GM12878 (cell line): ENCODE measurements at regions not wholly inside any gene's neighbourhood (a gene's known extent, or its start where the extent isn't known, plus 50 kb on each side); places are given as distances from the start of the nearest gene placed in this dataset.

Experiments
- ATAC-seq: fragments of 200-7000 bp; cut with Tn5 transposase; 3 replicates; pipeline ENCODE4 v1.9.1; 2020; ENCODE audit warnings: mild to moderate bottlenecking, moderate library complexity
- BruUV-seq: library from RNA; stranded (reverse); fragments of 400-500 nt; replicated peaks from 2 replicates; lab custom pipeline; 2021; lab: Mats Ljungman, UMichigan
- CTCF ChIA-PET: fragments of 300-600 bp; sonication (Branson Sonifier 250); formaldehyde crosslinking; extraction: SDS; loops from one replicate; lab custom pipeline; 2021; ENCODE audit warnings: inconsistent platforms; lab: Yijun Ruan, JAX
- POLR2A ChIA-PET: fragments of 350-600 bp; formaldehyde crosslinking; extraction: SDS; loops from one replicate; lab custom pipeline; 2021; ENCODE audit warnings: inconsistent platforms; lab: Charles Lee
- RAD21 ChIA-PET: fragments of 300-600 bp; sonication (Branson Sonifier 250); formaldehyde crosslinking; loops from one replicate; lab custom pipeline; 2023; ENCODE audit warnings: antibody characterized with exemption; ENCODE audit not compliant: unreplicated experiment; lab: Charles Lee
- SMC1A ChIA-PET: fragments of 300-600 bp; sonication (Branson Sonifier 250); formaldehyde crosslinking; loops from one replicate; lab custom pipeline; 2023; ENCODE audit not compliant: unreplicated experiment, uncharacterized antibody; lab: Charles Lee
- DNase-seq: peaks from one replicate; pipeline ENCODE4 v3.0.0-alpha.2; 2011; ENCODE audit warnings: low read depth, low spot score
- FAIRE-seq: peaks from 3 replicates; lab custom pipeline; 2011; peaks lifted over from hg19 to GRCh38; lab: Jason Lieb, UNC
- H2AFZ ChIP-seq: 2 replicates; pipeline ENCODE4 v1.6.0; 2011; ENCODE audit warnings: low read depth, low read length, control low read depth; ENCODE audit not compliant: control insufficient read depth
- H3K27ac ChIP-seq: 2 replicates; pipeline ENCODE4 v1.5.1; 2011; ENCODE audit warnings: control low read depth; ENCODE audit not compliant: control insufficient read depth, insufficient read depth
- H3K27me3 ChIP-seq, 2 experiments: replicated peaks in 1 of 2; 2 replicates each; pipeline versions ENCODE4 v1.6.0 to v1.6.1; 2011; ENCODE audit warnings: low read length in 1 of 2; ENCODE audit not compliant: control insufficient read depth in 2 of 2, insufficient read depth in 2 of 2
- H3K36me3 ChIP-seq, 2 experiments: 2 replicates each; pipeline ENCODE4 v1.5.1; 2011; ENCODE audit warnings: low read length in 1 of 2; ENCODE audit not compliant: control insufficient read depth in 2 of 2, insufficient read depth in 2 of 2
- H3K4me1 ChIP-seq: 2 replicates; pipeline ENCODE4 v1.6.1; 2011; ENCODE audit warnings: mild to moderate bottlenecking, low read length, moderate library complexity, mixed read lengths; ENCODE audit not compliant: control insufficient read depth, insufficient read depth
- H3K4me2 ChIP-seq: 2 replicates; pipeline ENCODE4 v1.6.0; 2011; ENCODE audit warnings: control low read depth; ENCODE audit not compliant: control insufficient read depth, insufficient read depth
- H3K4me3 ChIP-seq: fragments of 200-600 bp; sonication (generic); 2 replicates; pipeline ENCODE4 v1.5.1; 2016
- H3K79me2 ChIP-seq: 2 replicates; pipeline ENCODE4 v1.6.0; 2011; ENCODE audit warnings: low read length; ENCODE audit not compliant: control insufficient read depth, insufficient read depth
- H3K9ac ChIP-seq: 2 replicates; pipeline ENCODE4 v1.8.0; 2011; ENCODE audit warnings: low read length, control low read depth, mixed read lengths; ENCODE audit not compliant: control insufficient read depth, insufficient read depth
- H3K9me3 ChIP-seq: replicated peaks from 3 replicates; pipeline ENCODE4 v1.5.1; 2011; ENCODE audit warnings: mild to moderate bottlenecking, low read length; ENCODE audit not compliant: control insufficient read depth, insufficient read depth
- H4K20me1 ChIP-seq: 2 replicates; pipeline ENCODE4 v1.6.0; 2011; ENCODE audit not compliant: control insufficient read depth, insufficient read depth
- BMI1 ChIP-seq: fragments of 450-650 bp; IDR thresholded peaks from 2 replicates; pipeline ENCODE4 v1.6.1; 2016; ENCODE audit warnings: mild to moderate bottlenecking, moderate library complexity, borderline replicate concordance
- CBX3 ChIP-seq: fragments of 200-600 bp; sonication (generic); IDR thresholded peaks from 2 replicates; pipeline ENCODE4 v1.6.1; 2016; ENCODE audit warnings: low read depth, borderline replicate concordance
- CHD4 ChIP-seq: fragments of 200-600 bp; sonication (generic); IDR thresholded peaks from 2 replicates; pipeline ENCODE4 v1.6.1; 2016; ENCODE audit warnings: mild to moderate bottlenecking
- HDAC6 ChIP-seq: fragments of 200-600 bp; sonication (generic); IDR thresholded peaks from one replicate; pipeline ENCODE4 v1.8.0; 2017; ENCODE audit warnings: antibody characterized with exemption; ENCODE audit not compliant: unreplicated experiment
- IKZF2 ChIP-seq, 2 experiments: fragments of 450-650 bp; IDR thresholded peaks; 2 replicates each; pipeline ENCODE4 v1.6.1; 2017; ENCODE audit warnings: mild to moderate bottlenecking in 2 of 2, moderate library complexity in 2 of 2
- LARP7 ChIP-seq: fragments of 450-650 bp; IDR thresholded peaks from 2 replicates; pipeline ENCODE4 v1.6.1; 2017; ENCODE audit warnings: mild to moderate bottlenecking
- MAX ChIP-seq: IDR thresholded peaks from 2 replicates; pipeline ENCODE4 v1.6.1; 2012; ENCODE audit warnings: low read depth, low read length, improper control_type of control experiment
- MYC ChIP-seq: IDR thresholded peaks from 2 replicates; pipeline ENCODE4 v1.6.1; 2011; ENCODE audit warnings: mild to moderate bottlenecking, low read length, moderate library complexity, inconsistent platforms; ENCODE audit not compliant: insufficient read depth, insufficient replicate concordance, insufficient read length, severe bottlenecking
- NKRF ChIP-seq: fragments of 450-650 bp; conservative IDR thresholded peaks from 2 replicates; pipeline ENCODE4 v1.6.1; 2017; ENCODE audit warnings: mild to moderate bottlenecking, moderate library complexity
- PML ChIP-seq: IDR thresholded peaks from 2 replicates; pipeline ENCODE4 v1.6.1; 2012; ENCODE audit warnings: low read length, inconsistent platforms
- RFX5 ChIP-seq: IDR thresholded peaks from 2 replicates; pipeline ENCODE4 v1.6.1; 2011; ENCODE audit warnings: low read depth, low read length, improper control_type of control experiment
- SPI1 ChIP-seq: IDR thresholded peaks from 2 replicates; pipeline ENCODE4 v1.6.1; 2011; ENCODE audit warnings: low read depth, mild to moderate bottlenecking, low read length, moderate library complexity, borderline replicate concordance; ENCODE audit not compliant: insufficient read depth
- ZBTB4 ChIP-seq: fragments of 450-650 bp; formaldehyde crosslinking; IDR thresholded peaks from 2 replicates; pipeline ENCODE4 v1.4.0; 2022; ENCODE audit warnings: mild to moderate bottlenecking, moderate library complexity
- ZNF207 ChIP-seq: fragments of 450-650 bp; IDR thresholded peaks from 2 replicates; pipeline ENCODE4 v1.6.1; 2014; ENCODE audit warnings: antibody characterized with exemption, mild to moderate bottlenecking, borderline replicate concordance
- ZNF592 ChIP-seq: fragments of 450-650 bp; IDR thresholded peaks from 2 replicates; pipeline ENCODE4 v1.6.1; 2017; ENCODE audit warnings: mild to moderate bottlenecking, moderate library complexity
- in situ Hi-C: fragments of 300-500 bp; cut with MboI; formaldehyde crosslinking; loops from 9 replicates; pipeline ENCODE4 v1.14.3; 2018; ENCODE audit warnings: mixed read lengths
- intact Hi-C: fragments of 100-400 bp; cut with micrococcal nuclease; formaldehyde crosslinking; loops from one replicate; pipeline ENCODE4 v1.14.2; 2022; ENCODE audit not compliant: unreplicated experiment

GRCh38 chr12:93054021-93054420, 124.9 kb upstream of the EEA1 start:
- Histone ChIP-seq H4K20me1 (no peaks in the 10 kb centered on the region), H3K79me2 (no peaks in the 10 kb centered on the region), H3K4me3 (no peak overlapping the region), H3K27me3 (no peaks in the 10 kb centered on the region), H3K36me3 (no peaks in the 10 kb centered on the region), H3K9me3 (no peaks in the 10 kb centered on the region; the same call in 2 of the 3 replicates), H3K9ac (no peak overlapping the region), H3K27ac (no peak overlapping the region), H3K4me1 (no peaks in the 10 kb centered on the region; the same call in 1 of the 2 replicates), H2AFZ (no peak overlapping the region), H3K4me2 (no peak overlapping the region)
- in situ Hi-C loops = no loop called here
- FAIRE-seq (no peak), ATAC-seq (no peak), DNase-seq (no peak)
- ChIA-PET POLR2A (interaction anchor here (0.5 to 1.1 kb wide), 2 partner anchors 40 to 46 kb away, joined by 3 read pairs; no protein-coding TSS in a partner anchor), CTCF (no interaction called here), RAD21 (no interaction called here), SMC1A (interaction anchor here (1.0 to 1.2 kb wide), 3 partner anchors 10 to 83 kb away, joined by 3 to 5 read pairs (median 3); no protein-coding TSS in a partner anchor)
- BruUV-seq = no TSS peak
- intact Hi-C loops = no loop called here
- no peak for TF ChIP-seq ZNF592
- TF ChIP-seq MAX = no peak
- no peak for TF ChIP-seq CBX3
- TF ChIP-seq BMI1 = no peak
- TF ChIP-seq NKRF = no peak
- no peak for TF ChIP-seq ZBTB4
- no peak for TF ChIP-seq LARP7
- TF ChIP-seq PML = no peak
- TF ChIP-seq CHD4 = no peak
- TF ChIP-seq ZNF207 = no peak
- no peak for TF ChIP-seq RFX5
- TF ChIP-seq HDAC6 = no peak
- TF ChIP-seq SPI1 = no peak
- no peak for TF ChIP-seq IKZF2 (IDR thresholded peaks at IDR 0.05)
- TF ChIP-seq MYC = no peak
